RWPE1 (cell line): ENCODE measurements at regions not wholly inside any gene's neighbourhood (a gene's known extent, or its start where the extent isn't known, plus 50 kb on each side); places are given as distances from the start of the nearest gene placed in this dataset.

Experiments used
- CTCF ChIA-PET: fragments of 350-600 bp; sonication (Branson Sonifier 250); formaldehyde crosslinking; extraction: SDS; loops from one replicate; lab custom pipeline; 2021; lab: Yijun Ruan, JAX
- POLR2A ChIA-PET: fragments of 400-600 bp; formaldehyde crosslinking; extraction: SDS; loops from one replicate; lab custom pipeline; 2020; ENCODE audit warnings: antibody characterized with exemption; ENCODE audit not compliant: low non-redundant PET; lab: Yijun Ruan, JAX
- DNase-seq: peaks from one replicate; pipeline ENCODE4 v3.0.0; 2012; ENCODE audit warnings: low spot score
- H3K27ac ChIP-seq: fragments of 450-650 bp; 2 replicates; pipeline ENCODE4 v1.5.1; 2017
- TF ChIP-seq, protein P1 (sequence below): fragments of 450-650 bp; conservative IDR thresholded peaks from 2 replicates; pipeline ENCODE4 v1.5.1; 2017; ENCODE audit warnings: low read depth, mild to moderate bottlenecking

- ChIA-PET POLR2A (no interaction called here), CTCF (no interaction called here)
- no peak for DNase-seq
- no peak overlapping the region for H3K27ac ChIP-seq
- TF ChIP-seq, protein P1, sequence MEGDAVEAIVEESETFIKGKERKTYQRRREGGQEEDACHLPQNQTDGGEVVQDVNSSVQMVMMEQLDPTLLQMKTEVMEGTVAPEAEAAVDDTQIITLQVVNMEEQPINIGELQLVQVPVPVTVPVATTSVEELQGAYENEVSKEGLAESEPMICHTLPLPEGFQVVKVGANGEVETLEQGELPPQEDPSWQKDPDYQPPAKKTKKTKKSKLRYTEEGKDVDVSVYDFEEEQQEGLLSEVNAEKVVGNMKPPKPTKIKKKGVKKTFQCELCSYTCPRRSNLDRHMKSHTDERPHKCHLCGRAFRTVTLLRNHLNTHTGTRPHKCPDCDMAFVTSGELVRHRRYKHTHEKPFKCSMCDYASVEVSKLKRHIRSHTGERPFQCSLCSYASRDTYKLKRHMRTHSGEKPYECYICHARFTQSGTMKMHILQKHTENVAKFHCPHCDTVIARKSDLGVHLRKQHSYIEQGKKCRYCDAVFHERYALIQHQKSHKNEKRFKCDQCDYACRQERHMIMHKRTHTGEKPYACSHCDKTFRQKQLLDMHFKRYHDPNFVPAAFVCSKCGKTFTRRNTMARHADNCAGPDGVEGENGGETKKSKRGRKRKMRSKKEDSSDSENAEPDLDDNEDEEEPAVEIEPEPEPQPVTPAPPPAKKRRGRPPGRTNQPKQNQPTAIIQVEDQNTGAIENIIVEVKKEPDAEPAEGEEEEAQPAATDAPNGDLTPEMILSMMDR = no peak
Measured at GRCh38 chr16:76038097-76038496, 239.1 kb upstream of the CNTNAP4 start.

- POLR2A ChIA-PET = no interaction called here
- CTCF ChIA-PET = no interaction called here
- TF ChIP-seq, protein P1 = no peak
- H3K27ac ChIP-seq = no peak overlapping the region
- no peak for DNase-seq
Measured at GRCh38 chr16:76052725-76053124, 224.5 kb upstream of the CNTNAP4 start.

- POLR2A ChIA-PET = no interaction called here
- TF ChIP-seq, protein P1 = no peak
- CTCF ChIA-PET = no interaction called here
- peak; percentile 19 for DNase-seq
- no peak overlapping the region for H3K27ac ChIP-seq
Measured at GRCh38 chr16:76059186-76059585, 218.0 kb upstream of the CNTNAP4 start.

DNA sequence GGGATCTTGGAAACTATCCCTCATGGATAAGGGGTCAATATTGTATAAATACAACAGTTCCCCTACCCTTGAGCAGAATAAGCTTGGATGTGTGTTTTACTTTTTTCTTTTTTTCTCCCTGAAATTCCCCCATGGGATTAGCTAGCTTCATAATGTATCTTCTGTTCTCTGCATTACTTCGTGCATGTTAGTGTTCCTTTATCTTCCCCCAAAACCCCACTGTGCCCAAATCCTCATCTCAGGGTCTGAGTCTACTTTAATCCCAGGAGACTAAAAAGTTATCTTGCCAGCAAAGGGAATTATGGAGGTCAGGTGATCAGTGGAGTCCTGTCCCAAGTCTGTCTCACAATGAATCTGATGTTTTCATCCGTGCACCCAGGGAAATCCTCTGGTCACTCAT is 217.5 kb upstream of the CNTNAP4 start:
- CTCF ChIA-PET = no interaction called here
- no peak overlapping the region for H3K27ac ChIP-seq
- POLR2A ChIA-PET = no interaction called here
- DNase-seq = no peak
- TF ChIP-seq, protein P1 = no peak

DNA sequence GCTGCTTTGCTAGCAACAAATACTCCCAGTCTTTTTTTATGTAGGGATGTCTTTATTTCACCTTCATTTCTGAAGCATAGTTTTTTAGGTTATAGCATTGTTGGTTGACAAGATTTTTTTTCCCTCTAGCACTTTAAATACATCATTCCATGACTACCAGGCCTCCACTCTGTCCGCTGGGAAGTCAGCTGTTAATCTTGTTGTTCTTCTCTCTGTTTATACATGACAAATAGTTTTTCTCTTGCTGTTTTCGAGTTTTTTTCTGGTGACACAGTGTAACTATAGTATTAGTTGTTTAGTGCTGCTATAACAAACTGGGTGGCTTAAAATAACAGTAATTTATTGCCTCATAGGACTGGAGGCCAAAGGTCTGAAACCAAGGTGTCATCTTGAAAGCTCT is 205.5 kb upstream of the CNTNAP4 start:
- ChIA-PET POLR2A (no interaction called here), CTCF (no interaction called here)
- no peak for DNase-seq
- H3K27ac ChIP-seq = no peak overlapping the region
- TF ChIP-seq, protein P1 = no peak

DNA sequence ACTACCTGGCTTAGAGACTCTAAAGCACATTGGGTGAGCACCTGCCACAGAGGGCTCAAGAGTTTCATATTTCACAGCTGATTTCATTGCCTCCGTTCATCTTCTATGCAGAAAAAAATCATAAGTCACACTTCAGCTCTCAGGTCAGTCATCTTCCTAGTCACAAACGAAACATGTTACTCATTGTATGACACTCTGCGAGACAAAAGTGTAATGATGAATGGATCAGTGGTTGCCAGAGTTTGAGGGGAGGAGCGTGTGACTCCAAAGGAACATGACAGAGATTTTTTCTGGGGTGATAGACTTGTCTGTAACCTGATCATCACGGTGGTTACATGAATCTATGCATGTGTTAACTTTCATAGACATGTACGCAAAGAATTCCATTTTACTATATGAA is 195.2 kb upstream of the CNTNAP4 start:
- ChIA-PET POLR2A (no interaction called here), CTCF (interaction anchor here (0.5 to 0.6 kb wide), 2 partner anchors 188 to 1479 kb away, joined by 4 read pairs; no protein-coding TSS in a partner anchor)
- no peak overlapping the region for H3K27ac ChIP-seq
- DNase-seq = no peak
- TF ChIP-seq, protein P1 = no peak

DNA sequence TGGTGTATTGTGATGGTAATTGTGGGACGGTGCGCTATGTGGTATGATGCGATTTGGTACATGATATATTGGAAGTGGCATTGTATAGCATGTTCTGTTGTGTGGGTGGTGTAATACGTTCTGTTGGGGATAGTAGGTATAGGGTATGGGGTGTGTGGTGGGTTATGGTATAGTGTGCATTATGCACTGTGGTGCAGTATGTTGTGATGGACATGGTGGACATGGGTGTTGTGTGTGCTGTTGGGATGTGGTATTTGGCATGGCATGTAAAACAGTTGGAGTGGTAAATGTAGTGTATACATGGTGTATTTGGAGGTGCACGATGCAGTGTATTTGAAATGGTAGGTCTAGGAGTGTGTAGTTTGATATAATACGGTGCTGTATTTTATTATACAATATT is 170.6 kb upstream of the CNTNAP4 start:
- TF ChIP-seq, protein P1 = no peak
- ChIA-PET CTCF (no interaction called here), POLR2A (no interaction called here)
- DNase-seq = no peak
- H3K27ac ChIP-seq = no peak overlapping the region
